TTC549 (cell line): ENCODE measurements at regions not wholly inside any gene's neighbourhood (a gene's known extent, or its start where the extent isn't known, plus 50 kb on each side); places are given as distances from the start of the nearest gene placed in this dataset.

ENCODE experiments used
- FAIRE-seq: peaks from 2 replicates; lab custom pipeline; 2012; peaks lifted over from hg19 to GRCh38; lab: Jason Lieb, UNC

DNA sequence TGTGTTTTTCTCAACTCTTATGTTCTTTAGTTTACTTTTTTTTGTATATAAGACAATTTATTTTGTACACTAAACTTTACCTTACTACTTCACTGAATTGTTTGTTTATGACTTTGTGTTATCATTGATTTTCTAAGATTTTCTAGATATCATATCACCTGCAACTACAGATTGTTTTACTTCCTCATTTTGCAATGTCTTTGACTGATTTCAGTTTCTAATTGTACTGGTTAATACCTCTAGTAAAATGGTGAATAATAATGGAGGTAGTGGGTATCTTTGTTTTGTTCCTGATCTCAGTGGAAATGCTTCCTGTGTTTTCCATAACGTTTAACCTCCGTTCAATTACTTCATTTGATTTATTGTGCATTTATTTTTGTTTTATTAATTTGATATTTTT lies 490.2 kb downstream of the TLL1 start:
- no peak for FAIRE-seq

DNA sequence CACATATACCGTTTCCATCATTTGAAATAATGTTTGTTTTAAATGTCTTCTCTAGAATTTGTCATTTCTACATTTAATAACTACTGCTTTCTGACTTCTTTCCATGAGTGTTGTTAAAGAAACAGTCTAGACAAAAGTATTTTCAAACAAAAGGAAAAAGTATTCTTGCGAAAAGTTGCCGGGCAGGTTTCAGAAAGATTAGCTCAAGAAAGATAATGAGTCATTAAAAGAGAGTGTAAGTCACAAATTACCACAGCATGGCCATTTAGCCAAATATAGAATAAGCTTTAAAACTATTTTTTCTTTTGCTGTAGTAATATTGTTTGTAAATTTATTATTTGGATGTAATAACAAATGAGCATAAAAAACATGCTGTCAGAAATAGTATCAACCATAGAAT lies 493.0 kb downstream of the TLL1 start:
- no peak for FAIRE-seq

DNA sequence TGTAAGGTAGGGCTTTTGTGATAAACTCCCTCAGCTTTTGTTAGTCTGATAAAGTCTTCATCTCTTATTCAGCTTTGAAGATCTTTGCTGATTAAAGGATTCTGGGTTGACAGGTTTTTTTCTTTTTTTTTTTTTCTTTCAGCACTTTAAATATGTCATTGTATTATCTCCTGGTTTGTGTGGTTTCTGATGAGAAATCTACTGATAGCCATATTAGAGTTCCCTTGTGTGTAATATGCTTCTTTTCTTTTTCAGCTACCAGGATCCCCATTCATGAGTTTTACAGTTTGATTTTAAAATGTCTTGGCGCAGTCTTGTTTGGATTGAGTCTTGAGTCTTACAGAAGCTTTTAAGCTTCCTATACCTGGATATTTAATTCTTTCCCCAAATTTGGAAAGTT lies 504.5 kb downstream of the TLL1 start:
- FAIRE-seq = no peak

DNA sequence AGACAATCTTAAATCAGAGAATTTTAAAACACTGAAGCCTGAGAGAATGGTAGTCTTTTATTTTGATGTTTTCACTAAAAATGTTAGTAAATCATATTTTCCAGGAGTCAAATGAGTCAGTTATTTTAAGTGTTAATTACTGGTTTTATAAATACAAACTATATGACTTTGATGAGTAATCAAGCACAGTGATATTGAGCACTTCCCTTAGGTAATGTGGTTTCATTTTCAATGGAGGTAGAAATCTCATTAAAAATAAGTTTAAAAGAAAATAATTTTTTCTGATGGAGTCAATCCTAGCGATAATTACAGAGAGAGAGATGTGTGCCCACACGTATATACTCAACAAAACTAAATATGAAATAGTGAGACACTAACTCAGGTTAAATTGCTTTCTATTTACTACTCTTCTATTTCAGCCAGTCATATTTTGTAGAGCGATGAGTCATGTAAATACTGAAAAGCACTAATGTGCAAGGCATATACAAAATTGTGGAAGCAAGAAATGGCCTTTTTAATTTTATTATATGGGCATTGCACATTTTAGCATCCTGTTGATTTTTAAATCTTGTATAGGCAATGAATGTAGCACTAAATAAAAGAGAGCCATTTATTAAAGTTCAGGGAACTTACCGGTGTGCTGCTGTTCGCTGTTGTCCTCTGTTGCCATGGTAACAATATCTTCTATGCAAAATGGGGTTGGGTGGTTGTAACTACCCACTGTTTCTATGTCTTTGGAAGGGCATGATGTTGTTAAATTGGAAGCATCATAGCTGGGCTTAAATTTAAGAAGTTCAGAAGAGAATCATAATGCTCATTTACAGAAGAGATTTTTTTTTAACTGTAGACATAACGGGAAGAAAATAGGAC lies 513.7 kb downstream of the TLL1 start:
- FAIRE-seq = no peak

DNA sequence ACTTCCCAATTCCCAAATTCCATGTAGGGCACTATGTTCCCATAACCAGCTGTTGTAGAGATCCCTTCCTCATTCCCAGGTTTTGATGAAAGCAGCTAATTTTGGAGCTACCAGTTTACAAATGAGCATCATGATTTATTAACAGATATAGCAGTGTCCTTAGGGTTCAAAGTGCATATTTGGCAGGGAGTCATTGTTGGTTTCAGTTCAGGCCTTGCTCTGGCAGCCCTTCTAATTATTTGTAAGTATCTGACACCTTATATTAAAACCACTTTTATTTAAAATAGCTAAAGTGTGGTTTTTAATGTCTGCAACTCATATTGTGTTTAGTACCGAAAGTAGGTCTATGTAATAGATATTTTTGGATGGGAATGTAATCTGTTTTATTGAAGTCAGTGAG lies 518.5 kb downstream of the TLL1 start:
- no peak for FAIRE-seq

DNA sequence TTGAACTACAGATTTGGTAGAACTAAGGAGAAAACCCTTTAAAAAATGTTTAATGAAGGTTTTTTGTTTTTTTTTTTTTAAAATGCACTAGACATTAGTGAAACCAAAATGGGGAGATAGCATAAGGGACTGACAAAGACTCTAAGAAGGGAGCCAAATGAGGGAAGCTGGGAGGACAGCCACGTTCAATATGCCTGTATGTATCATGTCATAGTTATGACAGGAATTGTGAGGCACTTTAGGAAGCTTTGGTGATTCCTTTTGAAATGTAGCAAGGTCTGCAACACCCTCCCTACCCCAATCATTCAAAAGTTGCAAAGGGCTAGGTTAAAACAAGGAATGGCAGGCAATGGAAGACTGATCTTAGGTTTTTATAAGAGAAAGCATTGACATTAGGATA lies 526.0 kb downstream of the TLL1 start:
- no peak for FAIRE-seq

DNA sequence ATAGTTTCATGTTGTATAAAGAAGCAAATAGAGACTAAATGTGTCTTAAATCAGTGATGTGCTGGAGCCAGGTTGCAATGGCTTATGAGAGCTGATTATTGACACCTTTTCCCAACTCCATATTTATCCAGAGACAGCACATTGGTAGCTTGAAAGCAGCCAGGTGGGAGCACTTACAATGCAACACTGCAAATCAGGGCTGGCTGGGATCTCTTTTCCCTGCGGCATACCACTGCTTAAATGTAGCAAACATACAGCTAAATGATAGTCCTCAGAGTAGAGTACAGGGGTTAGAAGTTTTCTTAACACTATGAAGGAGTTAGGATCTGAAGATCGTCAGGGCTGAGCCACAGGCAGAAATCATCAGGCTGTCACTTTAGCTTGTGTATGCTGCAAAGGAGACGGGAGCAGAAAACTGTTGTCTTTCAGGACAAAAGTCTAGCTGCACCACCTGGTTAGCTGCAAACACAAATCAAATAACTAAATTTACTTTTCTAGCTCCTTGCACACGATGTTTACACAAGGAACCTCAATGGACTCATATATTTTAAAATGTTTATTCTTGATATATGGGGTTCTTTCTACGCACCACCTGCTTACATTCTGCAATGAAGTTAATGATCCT lies 527.3 kb downstream of the TLL1 start:
- no peak for FAIRE-seq

DNA sequence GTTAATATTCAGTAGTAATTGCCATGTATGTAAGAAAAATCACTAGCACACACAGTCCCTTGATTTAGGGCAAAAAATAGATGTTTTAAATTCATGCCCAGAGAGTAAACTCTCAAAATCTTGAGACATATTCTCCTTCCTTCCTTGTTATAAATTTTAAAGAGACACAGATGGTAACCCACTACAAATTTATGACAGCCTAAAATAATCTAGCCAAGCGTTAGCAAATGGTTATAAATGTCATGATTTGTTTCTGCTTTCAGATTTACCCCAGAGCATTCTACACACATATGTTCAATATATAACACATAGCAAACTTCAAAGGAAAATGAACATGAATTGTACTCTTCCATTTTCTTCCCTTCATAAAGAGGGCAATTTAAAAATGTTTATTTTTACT lies 540.3 kb downstream of the TLL1 start:
- no peak for FAIRE-seq

DNA sequence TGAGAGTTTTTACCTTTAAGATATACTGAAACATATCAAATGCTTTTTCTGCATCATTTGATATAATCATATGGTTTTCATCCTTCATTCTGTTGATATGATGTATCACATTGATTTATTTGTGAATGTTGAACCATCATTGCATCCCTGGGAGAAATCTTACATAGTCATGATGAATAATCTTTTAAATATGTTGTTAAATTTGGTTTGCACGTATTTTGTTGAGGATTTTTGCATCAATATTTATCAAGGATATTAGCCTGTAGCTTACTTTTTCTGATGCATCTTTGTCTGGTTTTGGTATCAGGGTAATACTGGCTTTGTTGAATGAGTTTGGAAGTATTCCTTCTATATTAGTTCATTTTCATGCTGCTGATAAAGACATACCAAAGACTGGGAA lies 541.4 kb downstream of the TLL1 start:
- FAIRE-seq = no peak

DNA sequence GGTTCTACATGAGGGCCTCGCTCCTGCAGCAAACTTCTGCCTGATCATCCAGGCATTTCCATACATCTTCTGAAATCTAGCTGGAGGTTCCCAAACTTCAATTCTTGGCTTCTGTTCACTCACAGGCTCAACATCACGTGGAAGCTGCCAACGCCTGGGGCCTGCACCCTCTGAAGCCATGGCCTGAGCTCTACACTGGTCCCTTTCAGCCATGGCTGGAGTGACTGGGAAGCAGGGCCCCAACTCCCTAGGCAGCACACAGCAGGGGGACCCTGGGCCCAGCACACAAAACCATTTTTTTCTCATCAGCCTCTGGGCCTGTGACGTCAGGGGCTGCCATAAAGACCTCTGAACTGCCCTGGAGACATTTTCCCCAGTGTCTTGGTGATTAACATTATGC lies 542.7 kb downstream of the TLL1 start:
- no peak for FAIRE-seq

DNA sequence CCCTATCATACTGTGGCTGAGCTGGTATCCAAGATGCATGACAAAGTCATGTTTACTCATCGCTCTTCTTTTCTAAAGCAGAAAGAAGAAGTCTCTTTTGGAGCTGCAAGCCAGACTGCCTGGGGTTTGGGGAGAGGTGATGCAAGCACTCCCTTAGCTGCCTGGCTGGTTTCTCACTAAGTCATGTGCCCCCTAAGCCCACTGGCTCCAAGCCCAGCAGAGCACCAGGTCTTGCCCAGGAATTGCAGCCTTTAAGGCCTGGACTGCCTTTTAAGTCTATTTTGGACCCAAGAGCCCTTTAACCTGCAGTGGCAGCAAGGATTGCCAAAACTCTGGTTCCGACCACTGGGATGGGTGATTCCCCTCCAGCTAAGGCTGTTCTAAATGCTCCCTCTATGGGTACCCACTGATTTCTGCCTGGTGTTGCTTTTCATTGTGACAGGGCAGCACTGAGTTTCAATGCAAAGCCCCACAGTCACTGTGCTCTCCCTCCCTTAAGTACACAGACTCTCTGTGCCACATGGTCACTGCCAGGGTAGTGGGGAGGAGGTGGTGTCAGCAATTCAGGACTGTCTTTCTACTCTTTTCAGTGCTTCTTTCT lies 548.6 kb downstream of the TLL1 start:
- FAIRE-seq = no peak

DNA sequence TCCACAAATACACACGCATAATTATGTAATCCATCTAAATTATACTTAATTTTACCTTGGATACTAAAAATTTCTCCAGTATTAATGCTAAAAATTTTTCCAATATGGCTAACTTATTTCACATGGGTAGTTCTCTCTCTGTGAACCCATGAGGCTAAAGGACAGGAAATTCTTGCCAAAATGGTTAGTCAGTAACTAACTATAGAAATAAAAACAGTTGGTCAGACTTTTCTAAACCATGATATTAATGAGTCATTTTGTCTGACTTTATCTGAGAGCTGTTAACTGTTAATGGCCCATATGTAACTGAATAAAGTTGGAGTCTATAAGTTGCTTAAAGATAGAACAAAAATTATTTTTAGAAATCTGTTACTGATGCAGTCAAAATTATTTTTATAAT lies 549.4 kb downstream of the TLL1 start:
- FAIRE-seq = no peak

DNA sequence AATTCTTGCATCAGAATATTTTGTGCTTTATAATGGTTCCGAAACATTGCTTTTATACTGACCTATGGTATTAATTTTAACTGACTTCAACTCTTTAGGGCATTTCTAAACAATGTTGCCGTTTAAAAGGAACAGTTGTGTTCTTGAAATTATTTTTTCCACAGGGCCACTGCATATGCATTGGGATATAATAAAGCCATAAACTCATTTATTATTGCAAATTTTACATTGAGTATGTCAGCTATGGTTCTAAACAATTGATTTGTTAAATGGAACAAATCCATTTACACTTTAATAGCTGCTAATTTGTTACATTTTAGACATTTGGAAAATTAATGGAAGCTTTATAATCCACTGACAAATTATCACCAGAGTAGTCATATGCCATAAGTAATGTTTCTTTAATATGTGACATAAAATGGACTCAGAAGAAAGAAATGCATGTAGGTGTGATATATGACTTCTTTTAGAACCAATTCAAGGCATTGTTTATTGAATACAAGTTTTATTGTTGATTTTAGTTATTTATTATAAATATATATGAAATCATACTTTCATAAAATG lies 553.3 kb downstream of the TLL1 start:
- no peak for FAIRE-seq

DNA sequence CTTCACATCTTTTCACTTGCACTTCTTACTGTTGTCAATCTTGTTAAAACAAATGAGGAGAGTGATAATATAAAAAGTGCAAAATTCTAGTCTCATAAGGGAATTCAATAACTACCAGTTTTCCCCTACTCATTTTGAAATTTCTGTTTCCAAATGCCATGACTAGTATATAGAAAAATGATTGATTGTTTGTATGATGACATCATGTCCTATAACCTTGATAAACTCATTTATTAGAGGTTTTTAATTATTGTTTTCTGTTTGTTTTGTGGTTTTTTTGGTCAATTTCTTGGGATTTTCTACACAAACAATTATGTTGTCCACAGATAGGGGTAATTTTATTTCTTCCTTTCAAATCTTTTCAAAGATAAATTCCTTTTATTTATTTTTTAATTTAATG lies 559.1 kb downstream of the TLL1 start:
- FAIRE-seq = no peak

DNA sequence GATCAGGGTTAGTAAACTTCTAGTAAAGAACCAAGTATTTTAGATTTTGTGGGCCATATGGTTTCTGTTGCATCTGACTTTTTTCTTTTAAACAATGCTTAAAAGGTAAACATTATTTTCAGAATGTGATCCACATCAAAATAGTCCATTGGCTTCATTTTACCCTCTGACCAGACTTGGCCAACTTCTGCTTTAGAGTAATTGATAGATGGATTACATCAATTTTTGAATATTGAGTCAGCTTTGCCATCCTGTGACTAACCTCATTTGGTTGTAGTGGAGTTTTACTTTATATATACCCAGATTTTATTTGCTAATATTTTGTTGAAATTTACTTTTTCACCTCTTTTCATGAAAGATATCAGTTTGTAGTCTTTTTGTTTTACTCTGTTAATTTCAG lies 559.8 kb downstream of the TLL1 start:
- FAIRE-seq = no peak

DNA sequence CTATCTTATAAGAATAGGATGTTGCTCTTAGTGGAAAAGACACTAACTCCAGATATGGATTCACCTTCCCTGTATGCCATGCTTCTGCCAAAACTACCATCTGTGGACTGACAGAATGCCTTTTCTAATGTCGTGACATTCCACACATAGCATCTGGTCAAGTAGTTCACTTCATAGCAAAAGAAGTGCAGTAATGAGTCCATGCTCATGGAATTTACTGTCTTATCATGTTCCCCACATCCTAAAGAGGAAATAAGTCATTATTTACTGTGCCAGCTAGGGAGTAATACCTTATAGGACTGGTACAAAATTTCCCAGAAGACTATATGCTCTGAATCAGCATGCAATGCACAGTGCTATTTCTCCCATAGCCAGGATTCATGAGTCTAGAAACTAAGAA lies 562.4 kb downstream of the TLL1 start:
- FAIRE-seq = no peak

DNA sequence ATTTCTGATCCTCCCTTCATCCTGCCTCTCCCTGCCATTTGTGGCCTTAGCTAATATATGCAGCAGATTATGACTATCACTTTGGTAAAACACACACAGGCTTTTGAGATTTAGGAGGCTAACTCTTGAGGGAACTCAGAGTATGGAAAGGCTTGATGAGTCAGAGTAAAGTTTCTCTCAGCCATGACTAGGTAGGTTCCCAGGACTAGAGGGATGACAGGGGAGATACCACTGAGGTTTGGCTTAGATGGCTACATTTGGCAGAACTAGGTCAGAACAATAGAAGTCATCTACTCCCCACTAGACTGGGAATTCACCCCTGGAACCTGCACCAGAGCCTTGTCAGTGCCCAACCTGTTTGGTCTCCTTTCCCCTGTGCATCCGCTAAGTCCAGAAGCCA lies 585.7 kb downstream of the TLL1 start:
- FAIRE-seq = no peak

DNA sequence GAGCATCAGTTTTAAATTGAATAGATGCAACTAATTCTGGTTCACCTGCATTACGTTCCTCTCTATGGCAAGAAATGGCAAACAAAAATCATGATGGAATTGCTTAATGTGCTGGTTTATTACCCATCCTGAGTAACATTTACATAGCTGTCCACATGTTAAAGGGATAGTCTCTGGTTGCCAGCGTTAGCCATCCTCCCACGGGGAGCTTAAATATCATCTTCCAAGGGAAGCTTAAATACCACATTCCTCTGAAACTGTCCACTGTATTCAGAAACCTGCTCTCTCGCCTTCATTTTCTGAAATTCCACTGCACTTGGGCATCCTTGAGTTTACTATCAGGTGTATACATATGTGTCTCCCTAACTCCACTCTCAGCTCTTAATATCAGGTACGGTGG lies 586.6 kb downstream of the TLL1 start:
- no peak for FAIRE-seq

DNA sequence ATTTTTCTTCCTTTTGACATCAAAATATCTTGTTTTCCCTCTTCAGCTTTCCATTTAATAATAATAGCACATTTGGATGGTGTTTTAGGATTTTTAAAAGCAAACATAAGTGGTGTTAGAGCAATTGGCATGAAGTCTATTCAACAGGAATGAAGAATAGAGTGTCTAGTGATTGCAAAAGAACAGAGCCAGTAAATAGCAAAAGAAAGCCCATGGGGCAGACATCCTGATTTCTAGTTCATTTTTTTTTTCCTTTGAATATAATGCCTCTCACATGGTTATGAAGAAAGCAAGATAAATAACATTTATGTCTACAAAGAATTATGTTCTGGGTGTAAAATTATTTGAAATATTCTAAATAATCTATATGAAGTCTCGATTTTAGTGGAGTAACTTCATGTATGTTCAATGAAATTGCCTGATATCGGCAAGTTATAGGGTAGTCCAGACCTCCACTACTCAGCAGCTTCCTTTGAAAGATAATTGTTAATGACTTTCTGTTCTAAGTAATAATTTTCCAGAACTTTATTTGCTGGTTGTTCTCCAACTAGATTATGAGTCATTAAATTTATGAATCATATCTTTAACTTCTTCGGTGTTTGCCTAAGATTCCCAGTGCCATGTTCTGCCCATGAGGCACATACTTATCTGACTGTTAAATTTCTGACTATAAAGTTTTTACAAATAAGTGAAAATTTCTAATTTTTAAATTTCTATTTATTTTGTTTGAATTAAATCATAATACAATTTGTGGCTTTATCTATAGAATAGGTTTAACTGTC lies 587.9 kb downstream of the TLL1 start:
- FAIRE-seq = no peak

DNA sequence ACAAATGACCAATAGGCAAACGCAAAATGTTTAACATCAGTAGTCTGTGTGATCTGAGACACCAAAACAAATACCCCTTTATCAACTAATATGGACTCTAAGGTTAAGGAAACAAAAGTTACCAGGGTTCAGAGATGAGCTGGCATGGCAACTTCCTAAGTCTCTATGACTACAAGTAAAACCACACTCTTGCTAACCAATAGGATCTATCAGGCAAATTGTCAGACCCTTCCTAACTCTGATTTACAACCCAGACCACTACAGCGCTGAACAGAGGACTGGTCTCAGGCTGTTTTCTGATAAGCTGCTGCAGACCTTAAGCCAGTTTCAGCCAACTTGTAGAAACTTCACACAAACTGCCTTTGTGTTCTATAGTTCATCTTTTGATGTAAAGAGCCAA lies 608.0 kb downstream of the TLL1 start:
- no peak for FAIRE-seq

DNA sequence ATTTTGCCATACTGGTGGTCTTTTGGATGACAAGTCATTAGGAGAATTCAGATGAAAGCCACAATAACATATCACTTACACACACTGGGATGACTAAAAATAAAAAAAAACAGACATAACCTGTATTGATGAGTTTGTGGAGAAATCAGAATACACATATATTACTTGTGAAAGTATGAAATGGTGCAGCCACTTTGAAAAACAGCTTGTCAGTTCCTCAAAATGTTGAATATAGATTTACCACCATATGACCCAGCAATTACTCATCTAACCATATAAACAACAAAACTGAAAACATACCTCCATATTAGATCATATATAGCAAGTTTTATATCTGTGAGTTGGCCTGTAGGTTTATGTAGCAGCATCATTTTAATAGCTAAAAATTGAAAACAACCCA lies 608.7 kb downstream of the TLL1 start:
- no peak for FAIRE-seq

DNA sequence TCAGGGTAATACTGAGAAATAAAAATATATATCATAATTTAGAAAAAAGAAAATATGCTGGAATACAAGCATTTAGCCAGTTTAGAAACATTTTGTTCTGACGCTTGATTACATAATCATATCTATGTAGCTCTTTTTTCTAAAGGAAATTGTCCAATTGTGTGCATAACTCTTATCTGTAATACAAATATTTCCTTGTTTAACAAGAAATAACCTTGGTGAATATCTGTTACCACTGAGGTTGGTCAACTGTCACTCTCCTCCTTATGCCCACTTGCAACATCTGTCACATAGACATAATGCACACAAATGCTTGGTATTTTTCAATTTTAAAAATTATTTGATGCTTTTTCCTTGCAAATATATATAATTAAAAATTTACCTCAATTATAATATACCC lies 609.7 kb downstream of the TLL1 start:
- FAIRE-seq = no peak

DNA sequence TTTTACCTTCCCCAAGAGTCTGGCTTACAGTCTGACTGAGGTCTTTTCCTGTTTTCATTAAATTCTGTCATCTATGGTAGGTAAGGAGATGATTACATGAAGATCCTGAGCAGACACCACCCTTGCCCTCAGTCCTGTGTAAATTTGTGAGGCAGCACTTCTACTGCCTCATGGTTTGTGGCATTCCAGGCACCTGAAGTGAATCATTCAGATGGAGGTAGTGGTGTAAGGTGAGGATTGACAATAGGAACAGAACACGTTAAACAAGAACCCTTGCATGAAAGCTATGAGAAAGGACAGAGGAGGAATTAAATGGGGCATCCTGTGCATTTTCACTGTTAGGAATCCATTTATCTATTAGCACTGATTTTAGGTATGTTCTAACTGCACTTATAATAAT lies 618.6 kb downstream of the TLL1 start:
- no peak for FAIRE-seq
